A549 (cell line): ENCODE measurements at regions not wholly inside any gene's neighbourhood (a gene's known extent, or its start where the extent isn't known, plus 50 kb on each side); places are given as distances from the start of the nearest gene placed in this dataset.

Experiments
- ATAC-seq, 2 experiments: fragments of 200-7000 bp in 1 of 2; fragments of >200 bp in 1 of 2; cut with Nextera tagmentation in 1 of 2; cut with Tn5 transposase in 1 of 2; 3 replicates each; pipeline versions ENCODE4 v1.8.0 to v1.9.1; 2018 to 2020; ENCODE audit warnings: mild to moderate bottlenecking in 1 of 2, moderate library complexity in 1 of 2
- CTCF ChIA-PET: fragments of 300-600 bp; sonication (Branson Sonifier 250); formaldehyde crosslinking; extraction: SDS; loops from one replicate; lab custom pipeline; 2021; ENCODE audit warnings: antibody characterized with exemption, inconsistent platforms; lab: Yijun Ruan, JAX
- POLR2A ChIA-PET: fragments of 350-600 bp; formaldehyde crosslinking; extraction: SDS; loops from one replicate; lab custom pipeline; 2021; ENCODE audit warnings: antibody characterized with exemption, inconsistent platforms; lab: Yijun Ruan, JAX
- DNase-seq, 2 experiments: peaks; one replicate each; pipeline versions ENCODE4 v3.0.0 to v3.0.0-alpha.2; 2011 to 2016; ENCODE audit warnings: low read depth in 1 of 2, low spot score in 1 of 2
- FAIRE-seq: peaks from 2 replicates; lab custom pipeline; 2011; peaks lifted over from hg19 to GRCh38; lab: Jason Lieb, UNC
- H3K27ac ChIP-seq, 2 experiments: fragments of >200 bp; sonication (Bioruptor Twin); formaldehyde crosslinking; 3 replicates each; pipeline ENCODE4 v1.5.1; 2016 to 2017
- H3K4me1 ChIP-seq: fragments of >200 bp; sonication (Bioruptor Twin); formaldehyde crosslinking; 3 replicates; pipeline ENCODE4 v1.6.1; 2016
- H3K4me2 ChIP-seq: fragments of >200 bp; sonication (Bioruptor Twin); formaldehyde crosslinking; 3 replicates; pipeline ENCODE4 v1.6.1; 2016
- H3K4me3 ChIP-seq: fragments of >200 bp; sonication (Bioruptor Twin); formaldehyde crosslinking; 3 replicates; pipeline ENCODE4 v1.5.1; 2016
- H3K9me3 ChIP-seq: fragments of >200 bp; sonication (Bioruptor Twin); formaldehyde crosslinking; 3 replicates; pipeline ENCODE4 v1.6.1; 2016
- BHLHE40 ChIP-seq: IDR thresholded peaks from 2 replicates; pipeline ENCODE4 v1.6.1; 2012; ENCODE audit warnings: low read depth, low read length, inconsistent platforms
- CEBPB ChIP-seq, 2 experiments: fragments of >200 bp in 1 of 2; sonication (Bioruptor Twin) in 1 of 2; formaldehyde crosslinking in 1 of 2; IDR thresholded peaks; 2 replicates each; pipeline ENCODE4 v1.6.1; 2012 to 2016
- EHMT2 ChIP-seq: fragments of 200-600 bp; sonication (generic); IDR thresholded peaks from 2 replicates; pipeline ENCODE4 v1.6.1; 2016; ENCODE audit warnings: antibody characterized with exemption, low read depth, mild to moderate bottlenecking, moderate library complexity
- FOSB ChIP-seq: fragments of 250-450 bp; sonication (Bioruptor Pico); IDR thresholded peaks from 2 replicates; pipeline ENCODE4 v1.5.0; 2020; ENCODE audit warnings: mild to moderate bottlenecking, moderate library complexity
- FOSL2 ChIP-seq, 2 experiments: fragments of 450-650 bp in 1 of 2; fragments of >200 bp in 1 of 2; sonication (Bioruptor Twin) in 1 of 2; formaldehyde crosslinking; IDR thresholded peaks; 2 replicates each; pipeline versions ENCODE4 v1.5.0 to v1.6.1; 2016 to 2020; ENCODE audit warnings: mild to moderate bottlenecking in 1 of 2, moderate library complexity in 1 of 2
- GATA3 ChIP-seq: IDR thresholded peaks from 2 replicates; pipeline ENCODE4 v1.6.1; 2012; ENCODE audit warnings: borderline replicate concordance
- HOXA7 ChIP-seq: fragments of 250-450 bp; sonication (Bioruptor Pico); IDR thresholded peaks from 2 replicates; pipeline ENCODE4 v1.5.0; 2020; ENCODE audit warnings: mild to moderate bottlenecking, moderate library complexity
- JUN ChIP-seq, 2 experiments: fragments of >200 bp; sonication (Bioruptor Twin); formaldehyde crosslinking; IDR thresholded peaks; 2 replicates in 1 of 2; 3 replicates in 1 of 2; pipeline ENCODE4 v1.6.1; 2016 to 2017
- KDM1A ChIP-seq: fragments of 200-600 bp; sonication (generic); IDR thresholded peaks from 2 replicates; pipeline ENCODE4 v1.6.1; 2016; ENCODE audit warnings: low read depth, mild to moderate bottlenecking
- NFE2L2 ChIP-seq: fragments of 150-350 bp; conservative IDR thresholded peaks from 2 replicates; pipeline ENCODE4 v1.6.1; 2014; ENCODE audit warnings: low read length
- RAD21 ChIP-seq, 2 experiments: fragments of >200 bp in 1 of 2; sonication (Bioruptor Twin) in 1 of 2; formaldehyde crosslinking in 1 of 2; IDR thresholded peaks in 1 of 2; conservative IDR thresholded peaks in 1 of 2; 2 replicates in 1 of 2; 3 replicates in 1 of 2; pipeline ENCODE4 v1.6.1; 2012 to 2018; ENCODE audit warnings: inconsistent platforms in 1 of 2
- RCOR1 ChIP-seq: fragments of 150-350 bp; IDR thresholded peaks from 2 replicates; pipeline ENCODE4 v1.6.1; 2014; ENCODE audit warnings: antibody characterized with exemption, low read length, low read depth
- SMC3 ChIP-seq: fragments of >200 bp; sonication (Bioruptor Twin); formaldehyde crosslinking; IDR thresholded peaks from 3 replicates; pipeline ENCODE4 v1.6.1; 2018; ENCODE audit warnings: inconsistent platforms
- SREBF2 ChIP-seq: fragments of 450-650 bp; IDR thresholded peaks from 2 replicates; pipeline ENCODE4 v1.6.1; 2014; ENCODE audit warnings: mild to moderate bottlenecking, moderate library complexity
- ZFP36 ChIP-seq: fragments of 450-650 bp; IDR thresholded peaks from 2 replicates; pipeline ENCODE4 v1.6.1; 2014; ENCODE audit warnings: borderline replicate concordance; ENCODE audit not compliant: partially characterized antibody
- WGBS: methylation state at CpG from one replicate; pipeline ENCODE4 v1.1.6; 2017; ENCODE audit errors: missing lambda C conversion rate; 5-methylcytosine and 5-hydroxymethylcytosine counted together
- TF ChIP-seq, protein P1 (sequence below): fragments of >200 bp; sonication (Bioruptor Twin); formaldehyde crosslinking; IDR thresholded peaks from 3 replicates; pipeline ENCODE4 v1.5.1; 2016
- TF ChIP-seq, protein P2 (sequence below): IDR thresholded peaks from 2 replicates; pipeline ENCODE4 v1.6.1; 2012
- TF ChIP-seq, protein P3 (sequence below): IDR thresholded peaks from 2 replicates; pipeline ENCODE4 v1.6.1; 2012; ENCODE audit warnings: low read depth, borderline replicate concordance
- TF ChIP-seq, protein P4 (sequence below): fragments of 250-450 bp; sonication (Bioruptor Pico); IDR thresholded peaks from 2 replicates; pipeline ENCODE4 v1.5.0; 2021; ENCODE audit warnings: mild to moderate bottlenecking, moderate library complexity, borderline replicate concordance
- TF ChIP-seq, protein P5 (sequence below): fragments of >200 bp; sonication (Bioruptor Twin); formaldehyde crosslinking; IDR thresholded peaks from 2 replicates; pipeline ENCODE4 v1.6.1; 2016

DNA sequence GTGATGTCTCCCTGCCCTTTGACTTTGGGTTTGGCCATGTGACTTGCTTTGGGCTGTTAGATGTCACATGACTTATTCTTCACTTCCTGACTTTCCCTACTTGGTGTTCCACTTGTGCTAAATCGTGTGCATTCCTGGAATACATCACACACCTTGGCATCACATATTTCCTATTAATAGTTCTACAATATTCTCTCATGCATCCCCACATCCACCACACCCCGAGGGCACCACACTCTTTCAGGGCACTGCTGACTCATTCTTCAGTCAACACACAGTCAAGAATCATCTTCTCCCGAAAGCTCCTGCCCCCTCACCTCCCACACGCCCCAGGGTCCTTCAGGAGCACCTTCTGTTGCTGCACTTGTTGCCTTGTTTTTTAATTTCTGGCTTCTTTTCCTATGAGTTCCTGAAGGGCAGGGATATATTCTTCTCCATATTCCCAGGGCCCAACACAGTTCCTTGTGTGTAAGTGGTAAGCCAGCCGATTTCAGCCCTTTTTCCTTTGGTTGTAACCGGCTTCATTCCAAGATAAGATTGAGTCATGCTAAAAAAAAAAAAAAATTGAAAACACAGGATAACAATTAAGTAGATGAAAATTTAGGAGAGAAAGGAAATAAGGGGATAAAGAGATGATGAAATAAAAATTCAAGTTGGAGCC, 341.4 kb downstream of the SLC4A3 start (continued):
- TF ChIP-seq FOSL2 (IDR thresholded peaks at IDR 0.05) (peak; percentile 48), FOSL2 (CRISPR knock-in tag; IDR thresholded peaks at IDR 0.05) (peak; percentile 56), RCOR1 (no peak), SMC3 (no peak), JUN (IDR thresholded peaks at IDR 0.05) (peak; percentile 29 to 32; a peak in 2 of 5 replicates), EHMT2 (no peak), GATA3 (peak; percentile 53; the same call in 1 of the 2 replicates), SREBF2 (no peak)
- TF ChIP-seq, protein P1, sequence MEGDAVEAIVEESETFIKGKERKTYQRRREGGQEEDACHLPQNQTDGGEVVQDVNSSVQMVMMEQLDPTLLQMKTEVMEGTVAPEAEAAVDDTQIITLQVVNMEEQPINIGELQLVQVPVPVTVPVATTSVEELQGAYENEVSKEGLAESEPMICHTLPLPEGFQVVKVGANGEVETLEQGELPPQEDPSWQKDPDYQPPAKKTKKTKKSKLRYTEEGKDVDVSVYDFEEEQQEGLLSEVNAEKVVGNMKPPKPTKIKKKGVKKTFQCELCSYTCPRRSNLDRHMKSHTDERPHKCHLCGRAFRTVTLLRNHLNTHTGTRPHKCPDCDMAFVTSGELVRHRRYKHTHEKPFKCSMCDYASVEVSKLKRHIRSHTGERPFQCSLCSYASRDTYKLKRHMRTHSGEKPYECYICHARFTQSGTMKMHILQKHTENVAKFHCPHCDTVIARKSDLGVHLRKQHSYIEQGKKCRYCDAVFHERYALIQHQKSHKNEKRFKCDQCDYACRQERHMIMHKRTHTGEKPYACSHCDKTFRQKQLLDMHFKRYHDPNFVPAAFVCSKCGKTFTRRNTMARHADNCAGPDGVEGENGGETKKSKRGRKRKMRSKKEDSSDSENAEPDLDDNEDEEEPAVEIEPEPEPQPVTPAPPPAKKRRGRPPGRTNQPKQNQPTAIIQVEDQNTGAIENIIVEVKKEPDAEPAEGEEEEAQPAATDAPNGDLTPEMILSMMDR, result no peak

DNA sequence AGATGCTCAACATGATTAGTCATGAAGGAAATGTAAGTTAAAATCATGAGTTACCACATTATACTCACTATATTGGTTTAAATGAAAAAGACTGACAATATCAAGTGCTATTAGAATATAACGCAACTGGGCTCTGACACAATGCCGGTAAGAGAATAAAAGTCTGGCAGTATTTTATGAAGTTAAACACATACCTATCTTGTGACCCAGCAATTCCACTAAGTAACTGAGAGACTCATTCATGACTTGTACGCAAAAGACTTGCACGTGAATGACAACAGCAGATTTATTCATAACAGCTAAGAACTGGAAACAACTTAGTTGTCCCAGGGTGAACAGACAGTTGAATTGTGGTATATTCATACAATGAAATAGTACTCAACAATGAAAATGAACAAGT, 342.1 kb downstream of the SLC4A3 start:
- Histone ChIP-seq H3K4me3 (no peak overlapping the region), H3K4me2 (peak overlapping the region; percentile 57), H3K9me3 (no peaks in the 10 kb centered on the region), H3K4me1 (peaks cover 18% of the 10 kb centered on the region), H3K27ac (peak overlapping the region in 1 of 2 experiments; percentile 68; a peak in 1 of 6 replicates)
- POLR2A ChIA-PET, result no interaction called here
- CTCF ChIA-PET, result interaction anchor here (0.7 kb wide), 1 partner anchor 8 kb away, joined by 3 read pairs; no protein-coding TSS in a partner anchor
- peak; percentile 52 to 58; a peak in 4 of 6 replicates for ATAC-seq
- DNase-seq, result peak; percentile 8 to 35
- 41% methylated on average over 4 of the region's 4 CpGs for WGBS
- TF ChIP-seq BHLHE40, result 0 out of 2 replicates have a peak, but pooled peaks have one; percentile 30
- 0 out of 4 replicates have a peak, but pooled peaks of 1 of the 2 experiments have one; percentile 4 for TF ChIP-seq CEBPB (IDR thresholded peaks at IDR 0.05)
- TF ChIP-seq, protein P2, sequence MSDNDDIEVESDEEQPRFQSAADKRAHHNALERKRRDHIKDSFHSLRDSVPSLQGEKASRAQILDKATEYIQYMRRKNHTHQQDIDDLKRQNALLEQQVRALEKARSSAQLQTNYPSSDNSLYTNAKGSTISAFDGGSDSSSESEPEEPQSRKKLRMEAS, result no peak
- TF ChIP-seq, protein P3, sequence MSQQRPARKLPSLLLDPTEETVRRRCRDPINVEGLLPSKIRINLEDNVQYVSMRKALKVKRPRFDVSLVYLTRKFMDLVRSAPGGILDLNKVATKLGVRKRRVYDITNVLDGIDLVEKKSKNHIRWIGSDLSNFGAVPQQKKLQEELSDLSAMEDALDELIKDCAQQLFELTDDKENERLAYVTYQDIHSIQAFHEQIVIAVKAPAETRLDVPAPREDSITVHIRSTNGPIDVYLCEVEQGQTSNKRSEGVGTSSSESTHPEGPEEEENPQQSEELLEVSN, result no peak
- TF ChIP-seq RAD21 (conservative IDR thresholded peaks at IDR 0.05 in 1 of 2, IDR thresholded peaks at IDR 0.05 in 1 of 2), result no peak
- FAIRE-seq, result no peak

DNA sequence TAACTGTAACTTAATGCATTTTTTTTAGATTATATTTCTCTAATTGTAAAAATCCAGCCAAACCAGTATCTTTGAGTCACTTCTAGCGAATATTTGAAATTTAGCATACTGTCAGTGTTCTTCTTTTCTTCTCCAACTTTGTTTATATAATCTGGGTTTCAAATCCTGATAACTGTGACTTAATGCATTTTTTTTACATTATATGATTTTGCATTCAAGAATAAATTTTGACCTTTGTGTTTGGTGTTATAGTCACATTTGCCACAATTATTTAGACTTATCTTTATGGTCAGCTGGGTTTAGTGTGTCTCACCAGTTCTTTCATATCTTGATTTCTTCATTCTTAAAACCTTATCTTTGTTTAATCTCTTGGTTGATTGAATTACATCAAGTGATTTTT, 345.7 kb downstream of the SLC4A3 start:
- TF ChIP-seq, protein P4, sequence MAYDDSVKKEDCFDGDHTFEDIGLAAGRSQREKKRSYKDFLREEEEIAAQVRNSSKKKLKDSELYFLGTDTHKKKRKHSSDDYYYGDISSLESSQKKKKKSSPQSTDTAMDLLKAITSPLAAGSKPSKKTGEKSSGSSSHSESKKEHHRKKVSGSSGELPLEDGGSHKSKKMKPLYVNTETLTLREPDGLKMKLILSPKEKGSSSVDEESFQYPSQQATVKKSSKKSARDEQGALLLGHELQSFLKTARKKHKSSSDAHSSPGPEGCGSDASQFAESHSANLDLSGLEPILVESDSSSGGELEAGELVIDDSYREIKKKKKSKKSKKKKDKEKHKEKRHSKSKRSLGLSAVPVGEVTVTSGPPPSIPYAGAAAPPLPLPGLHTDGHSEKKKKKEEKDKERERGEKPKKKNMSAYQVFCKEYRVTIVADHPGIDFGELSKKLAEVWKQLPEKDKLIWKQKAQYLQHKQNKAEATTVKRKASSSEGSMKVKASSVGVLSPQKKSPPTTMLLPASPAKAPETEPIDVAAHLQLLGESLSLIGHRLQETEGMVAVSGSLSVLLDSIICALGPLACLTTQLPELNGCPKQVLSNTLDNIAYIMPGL (CRISPR knock-in tag), result no peak
- TF ChIP-seq ZFP36, result no peak
- TF ChIP-seq, protein P1, result no peak
- no peak for TF ChIP-seq NFE2L2
- no peak for TF ChIP-seq CEBPB (IDR thresholded peaks at IDR 0.05)
- no peak for TF ChIP-seq RCOR1
- no peak for TF ChIP-seq FOSB (CRISPR knock-in tag)
- no peak for TF ChIP-seq KDM1A
- TF ChIP-seq BHLHE40, result no peak
- no peak for TF ChIP-seq HOXA7 (CRISPR knock-in tag)
- TF ChIP-seq, protein P5, sequence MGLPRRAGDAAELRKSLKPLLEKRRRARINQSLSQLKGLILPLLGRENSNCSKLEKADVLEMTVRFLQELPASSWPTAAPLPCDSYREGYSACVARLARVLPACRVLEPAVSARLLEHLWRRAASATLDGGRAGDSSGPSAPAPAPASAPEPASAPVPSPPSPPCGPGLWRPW, result no peak
- TF ChIP-seq, protein P3, result no peak
- no peak for TF ChIP-seq GATA3
- ATAC-seq, result no peak
- Histone ChIP-seq H3K4me3 (no peak overlapping the region), H3K9me3 (no peaks in the 10 kb centered on the region), H3K27ac (no peak overlapping the region), H3K4me1 (peaks cover 16% of the 10 kb centered on the region), H3K4me2 (no peak overlapping the region)
- WGBS, result 37% methylated on average over 1 of the region's 1 CpG
- ChIA-PET POLR2A (no interaction called here), CTCF (no interaction called here)
- DNase-seq, result no peak
- FAIRE-seq, result no peak
